Fibroblast of lung (primary cell): ENCODE measurements at regions not wholly inside any gene's neighbourhood (a gene's known extent, or its start where the extent isn't known, plus 50 kb on each side); places are given as distances from the start of the nearest gene placed in this dataset.
A peak's percentile ranks its signal among the peaks of the same experiment; 100 is the strongest.

Source experiments
- DNase-seq, 2 donors: peaks; one replicate each; pipeline versions ENCODE4 v3.0.0 to v3.0.0-alpha.2; 2010; ENCODE audit warnings: low read depth in 2 of 2
- H2AFZ ChIP-seq: 2 replicates; pipeline ENCODE4 v1.5.1; 2012; ENCODE audit warnings: low read length, control low read depth, inconsistent platforms
- H3K27ac ChIP-seq: 2 replicates; pipeline ENCODE4 v1.5.1; 2011; ENCODE audit warnings: low read length, control low read depth; ENCODE audit not compliant: insufficient read depth
- H3K27me3 ChIP-seq: 2 replicates; pipeline ENCODE4 v1.5.1; 2011; ENCODE audit warnings: mild to moderate bottlenecking, low read length; ENCODE audit not compliant: control insufficient read depth, insufficient read depth
- H3K36me3 ChIP-seq: 2 replicates; pipeline ENCODE4 v1.5.1; 2011; ENCODE audit warnings: low read length; ENCODE audit not compliant: control insufficient read depth, insufficient read depth
- H3K4me1 ChIP-seq: 2 replicates; pipeline ENCODE4 v1.5.1; 2011; ENCODE audit warnings: low read length; ENCODE audit not compliant: control insufficient read depth, insufficient read depth; ENCODE audit errors: extremely low read depth
- H3K4me2 ChIP-seq: 2 replicates; pipeline ENCODE4 v1.5.1; 2011; ENCODE audit warnings: low read length, control low read depth; ENCODE audit not compliant: insufficient read depth; ENCODE audit errors: extremely low read depth
- H3K4me3 ChIP-seq, 4 experiments: fragments of 200-600 bp in 1 of 4; sonication (generic) in 1 of 4; replicated peaks in 1 of 4; 2 replicates each; pipeline ENCODE4 v1.5.1; 2011 to 2016; ENCODE audit warnings: low read length in 4 of 4, low read depth in 3 of 4, mild to moderate bottlenecking in 3 of 4, control low read depth in 2 of 4, inconsistent platforms in 1 of 4, mixed read lengths in 1 of 4; ENCODE audit not compliant: insufficient read depth in 1 of 4; ENCODE audit errors: control extremely low read depth in 1 of 4
- H3K79me2 ChIP-seq: 2 replicates; pipeline ENCODE4 v1.5.1; 2012; ENCODE audit warnings: mild to moderate bottlenecking, low read length, inconsistent platforms; ENCODE audit not compliant: control insufficient read depth, insufficient read depth
- H3K9ac ChIP-seq: 2 replicates; pipeline ENCODE4 v1.5.1; 2011; ENCODE audit warnings: mild to moderate bottlenecking, low read length, control low read depth; ENCODE audit not compliant: insufficient read depth
- H3K9me3 ChIP-seq: 2 replicates; pipeline ENCODE4 v1.5.1; 2012; ENCODE audit warnings: low read depth, low read length; ENCODE audit not compliant: control insufficient read depth, insufficient read depth
- H4K20me1 ChIP-seq: 2 replicates; pipeline ENCODE4 v1.5.1; 2011; ENCODE audit warnings: low read length; ENCODE audit not compliant: control insufficient read depth, insufficient read depth; ENCODE audit errors: extremely low read depth
- CTCF ChIP-seq, 2 donors: IDR thresholded peaks in 1 of 2; conservative IDR thresholded peaks in 1 of 2; 1 replicate in 1 of 2; 2 replicates in 1 of 2; pipeline ENCODE4 v1.5.1; 2011 to 2012; ENCODE audit warnings: low read length in 2 of 2, control low read depth in 1 of 2, inconsistent platforms in 1 of 2, low read depth in 1 of 2, mild to moderate bottlenecking in 1 of 2
- EZH2 ChIP-seq: IDR thresholded peaks from 2 replicates; pipeline ENCODE4 v1.5.1; 2012; ENCODE audit warnings: low read length, control low read depth, mild to moderate bottlenecking; ENCODE audit errors: missing control alignments

- Histone ChIP-seq H3K36me3 (no peaks in the 10 kb centered on the region), H3K9ac (no peak overlapping the region), H3K4me3 (no peak overlapping the region), H4K20me1 (no peaks in the 10 kb centered on the region), H3K27me3 (no peaks in the 10 kb centered on the region), H3K79me2 (no peaks in the 10 kb centered on the region), H3K9me3 (no peaks in the 10 kb centered on the region), H2AFZ (no peak overlapping the region), H3K4me2 (peak overlapping the region; percentile 45), H3K27ac (no peak overlapping the region), H3K4me1 (peaks cover 6% of the 10 kb centered on the region)
- DNase-seq, result no peak
- TF ChIP-seq CTCF (conservative IDR thresholded peaks at IDR 0.05 in 1 of 2, IDR thresholded peaks at IDR 0.05 in 1 of 2; ENCODE audit: low read depth in 1 of 2, low read length in 2 of 2) (no peak), EZH2 (no peak)
Observed at GRCh38 chr6:105851606-105852005, 234.5 kb upstream of the PRDM1 start.

DNA sequence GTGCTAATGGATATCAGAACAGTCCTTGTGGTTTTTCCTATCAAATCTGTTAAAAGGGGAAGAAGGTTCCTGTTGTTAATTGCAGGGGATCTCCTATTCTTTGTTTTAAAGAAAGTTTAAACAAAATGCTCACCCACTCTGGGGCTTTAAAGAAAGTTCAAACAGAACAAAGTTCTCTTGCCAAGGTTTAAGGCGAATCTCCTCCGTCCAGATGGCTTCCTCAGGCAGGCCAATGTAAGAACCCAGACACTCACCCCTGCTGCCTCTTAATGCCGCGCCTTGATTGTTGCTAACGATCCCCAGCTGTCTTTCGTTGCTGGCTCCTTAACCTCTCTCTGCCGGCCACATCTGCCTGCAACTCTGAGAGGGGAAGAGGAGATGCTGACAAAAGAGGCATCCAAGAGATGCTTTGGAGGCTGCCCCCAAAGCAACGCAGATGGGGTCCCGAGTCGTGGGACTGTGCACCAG is 235.0 kb upstream of the PRDM1 start:
- H3K4me1 ChIP-seq, result peaks cover 6% of the 10 kb centered on the region
- peak; percentile 20 to 79 for DNase-seq
- no peak overlapping the region for H3K9ac ChIP-seq
- H4K20me1 ChIP-seq, result no peaks in the 10 kb centered on the region
- H3K4me2 ChIP-seq, result peak overlapping the region; percentile 45
- no peaks in the 10 kb centered on the region for H3K36me3 ChIP-seq
- H3K4me3 ChIP-seq, result no peak overlapping the region
- no peaks in the 10 kb centered on the region for H3K27me3 ChIP-seq
- no peak overlapping the region for H2AFZ ChIP-seq
- no peak overlapping the region for H3K27ac ChIP-seq
- H3K79me2 ChIP-seq, result no peaks in the 10 kb centered on the region
- no peaks in the 10 kb centered on the region for H3K9me3 ChIP-seq
- no peak for TF ChIP-seq CTCF (conservative IDR thresholded peaks at IDR 0.05 in 1 of 2, IDR thresholded peaks at IDR 0.05 in 1 of 2; ENCODE audit: low read depth in 1 of 2, low read length in 2 of 2)
- no peak for TF ChIP-seq EZH2

GRCh38 chr6:105850261-105851112 is 235.6 kb upstream of the PRDM1 start:
- Histone ChIP-seq H3K9ac (no peak overlapping the region), H3K9me3 (no peaks in the 10 kb centered on the region), H3K27me3 (no peaks in the 10 kb centered on the region), H3K79me2 (no peaks in the 10 kb centered on the region), H3K36me3 (no peaks in the 10 kb centered on the region), H3K27ac (no peak overlapping the region), H2AFZ (no peak overlapping the region), H3K4me1 (peaks cover 6% of the 10 kb centered on the region), H3K4me3 (no peak overlapping the region), H3K4me2 (no peak overlapping the region), H4K20me1 (no peaks in the 10 kb centered on the region)
- TF ChIP-seq EZH2, result no peak
- no peak for TF ChIP-seq CTCF (conservative IDR thresholded peaks at IDR 0.05 in 1 of 2, IDR thresholded peaks at IDR 0.05 in 1 of 2; ENCODE audit: low read depth in 1 of 2, low read length in 2 of 2)
- DNase-seq, result no peak
